GM18909 (cell line): ENCODE measurements at regions not wholly inside any gene's neighbourhood (a gene's known extent, or its start where the extent isn't known, plus 50 kb on each side); places are given as distances from the start of the nearest gene placed in this dataset.

ENCODE experiments used
- ATAC-seq: cut with Tn5 transposase; IDR thresholded peaks from one replicate; pipeline ENCODE4 v1.9.1; 2021; ENCODE audit warnings: mild to moderate bottlenecking; ENCODE audit not compliant: unreplicated experiment, poor library complexity

GRCh38 chr3:116630494-116630893 is 79.1 kb upstream of the TUSC7 start:
- no peak for ATAC-seq

- no peak for ATAC-seq
Measured at GRCh38 chr3:116639641-116640040, 69.9 kb upstream of the TUSC7 start.

- no peak for ATAC-seq
Measured at GRCh38 chr3:116640109-116640508, 69.5 kb upstream of the TUSC7 start.

GRCh38 chr3:116643001-116643400 is 66.6 kb upstream of the TUSC7 start:
- ATAC-seq, result no peak

- no peak for ATAC-seq
Measured at GRCh38 chr3:116647996-116648395, 61.6 kb upstream of the TUSC7 start.
